Erythroblast (primary cell): ENCODE measurements at regions not wholly inside any gene's neighbourhood (a gene's known extent, or its start where the extent isn't known, plus 50 kb on each side); places are given as distances from the start of the nearest gene placed in this dataset.

ENCODE experiments used
- GATA1 ChIP-seq: IDR thresholded peaks from 2 replicates; pipeline ENCODE4 v1.6.1; 2011; ENCODE audit warnings: low read depth, mild to moderate bottlenecking, control low read depth, low read length, moderate library complexity
- POLR2A ChIP-seq: IDR thresholded peaks from 2 replicates; pipeline ENCODE4 v1.6.1; 2011; ENCODE audit warnings: mild to moderate bottlenecking, low read length

- TF ChIP-seq POLR2A (no peak), GATA1 (no peak)
These were observed 153.0 kb downstream of the ICOS start for GRCh38 chr2:204089574-204089973.
